ENCODE measurements at regions not wholly inside any gene's neighbourhood (a gene's known extent, or its start where the extent isn't known, plus 50 kb on each side); places are given as distances from the start of the nearest gene placed in this dataset.
"Not testable (repeated sequence)": the region's sequence is repeated elsewhere in the genome, so short reads cannot be mapped to it uniquely, and the experiment has no call there.

DNA sequence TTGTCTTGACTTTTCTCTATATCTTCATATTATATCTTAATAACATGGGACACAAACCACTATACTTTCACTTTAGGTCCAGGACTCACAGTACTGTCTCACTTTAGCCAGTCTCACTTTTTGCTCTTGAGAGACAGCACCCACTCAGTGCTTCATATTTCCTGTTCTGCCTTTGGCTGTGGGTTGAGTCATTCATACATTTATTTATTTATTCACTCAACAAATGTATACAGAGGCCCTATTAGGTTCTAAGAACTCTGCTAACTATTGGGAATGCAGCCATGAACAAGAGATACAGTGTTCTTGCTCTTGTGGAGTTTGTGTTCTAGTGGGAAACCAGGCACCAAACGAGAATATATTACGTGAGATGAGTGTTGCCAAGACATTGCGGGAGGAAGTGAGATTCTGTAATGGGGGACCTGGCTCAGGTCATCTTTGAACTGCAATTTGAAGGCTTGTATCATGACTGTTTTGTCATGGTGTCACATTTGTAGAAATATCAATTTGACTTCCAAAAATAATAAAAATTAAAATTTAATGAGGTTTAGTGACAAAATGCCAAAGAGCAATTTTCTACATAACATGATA, 190.1 kb downstream of the SDHAF3 start:
- no peak overlapping the region for H3K27ac Mint-ChIP-seq
- no peaks in the 10 kb centered on the region for H3K36me3 Mint-ChIP-seq
- no peak overlapping the region for H3K4me3 Mint-ChIP-seq
- no peaks in the 10 kb centered on the region for H3K9me3 Mint-ChIP-seq
- no peak for DNase-seq (ENCODE audit: extremely low spot score, unreplicated experiment)
- TF ChIP-seq, protein P1, sequence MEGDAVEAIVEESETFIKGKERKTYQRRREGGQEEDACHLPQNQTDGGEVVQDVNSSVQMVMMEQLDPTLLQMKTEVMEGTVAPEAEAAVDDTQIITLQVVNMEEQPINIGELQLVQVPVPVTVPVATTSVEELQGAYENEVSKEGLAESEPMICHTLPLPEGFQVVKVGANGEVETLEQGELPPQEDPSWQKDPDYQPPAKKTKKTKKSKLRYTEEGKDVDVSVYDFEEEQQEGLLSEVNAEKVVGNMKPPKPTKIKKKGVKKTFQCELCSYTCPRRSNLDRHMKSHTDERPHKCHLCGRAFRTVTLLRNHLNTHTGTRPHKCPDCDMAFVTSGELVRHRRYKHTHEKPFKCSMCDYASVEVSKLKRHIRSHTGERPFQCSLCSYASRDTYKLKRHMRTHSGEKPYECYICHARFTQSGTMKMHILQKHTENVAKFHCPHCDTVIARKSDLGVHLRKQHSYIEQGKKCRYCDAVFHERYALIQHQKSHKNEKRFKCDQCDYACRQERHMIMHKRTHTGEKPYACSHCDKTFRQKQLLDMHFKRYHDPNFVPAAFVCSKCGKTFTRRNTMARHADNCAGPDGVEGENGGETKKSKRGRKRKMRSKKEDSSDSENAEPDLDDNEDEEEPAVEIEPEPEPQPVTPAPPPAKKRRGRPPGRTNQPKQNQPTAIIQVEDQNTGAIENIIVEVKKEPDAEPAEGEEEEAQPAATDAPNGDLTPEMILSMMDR (conservative IDR thresholded peaks at IDR 0.05) = no peak
- peaks cover 4% of the 10 kb centered on the region for H3K27me3 Mint-ChIP-seq
- H3K4me1 Mint-ChIP-seq (ENCODE audit: unreplicated experiment) = no peaks in the 10 kb centered on the region

DNA sequence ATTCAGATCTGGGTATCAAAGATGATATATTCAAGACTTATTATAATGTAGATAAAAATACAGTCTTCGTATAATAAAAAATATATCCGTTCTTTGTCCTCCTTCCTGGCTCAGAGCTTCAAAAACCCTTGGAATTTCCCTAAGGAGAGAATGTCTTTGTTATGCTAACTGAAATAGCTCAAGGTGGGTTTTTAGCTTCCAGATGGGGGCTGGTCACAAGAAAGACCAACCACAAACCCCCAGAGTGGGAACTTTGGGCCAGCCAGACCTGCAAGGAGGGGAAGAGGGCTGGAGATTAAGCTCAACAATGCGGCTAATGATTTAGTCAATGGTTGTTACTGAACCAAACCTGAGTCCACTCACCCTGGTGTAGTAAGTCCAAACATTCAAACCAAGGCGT, 196.4 kb downstream of the SDHAF3 start:
- H3K36me3 Mint-ChIP-seq = no peaks in the 10 kb centered on the region

DNA sequence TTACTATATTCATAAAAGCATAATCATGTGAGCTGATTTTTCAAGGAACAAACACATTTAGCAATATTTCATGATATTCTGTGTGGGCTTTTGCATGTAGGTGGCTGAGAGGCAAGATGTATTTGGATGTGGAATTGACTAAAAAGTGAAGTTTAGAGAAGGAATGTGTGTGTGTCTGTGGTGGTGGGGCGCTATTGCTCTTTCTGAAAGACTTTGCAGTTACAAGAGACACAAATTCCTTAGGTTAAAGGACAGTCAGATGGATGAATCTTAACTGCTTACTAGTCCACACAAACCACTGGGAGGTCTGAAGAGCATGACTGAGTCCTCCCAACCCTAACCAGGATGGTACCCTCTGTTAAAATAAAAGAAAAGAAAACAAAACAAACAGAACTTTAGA, 200.1 kb downstream of the SDHAF3 start:
- no peaks in the 10 kb centered on the region for H3K27me3 Mint-ChIP-seq
- H3K27ac Mint-ChIP-seq = no peak overlapping the region
- H3K9me3 Mint-ChIP-seq = no peaks in the 10 kb centered on the region
- TF ChIP-seq, protein P1 (conservative IDR thresholded peaks at IDR 0.05) = no peak
- H3K4me1 Mint-ChIP-seq (ENCODE audit: unreplicated experiment) = no peaks in the 10 kb centered on the region
- no peaks in the 10 kb centered on the region for H3K36me3 Mint-ChIP-seq
- no peak overlapping the region for H3K4me3 Mint-ChIP-seq
- DNase-seq (ENCODE audit: extremely low spot score, unreplicated experiment) = no peak

More for the DNA sequence above, 196.4 kb downstream of the SDHAF3 start:
- TF ChIP-seq, protein P1 (conservative IDR thresholded peaks at IDR 0.05) = no peak
- Mint-ChIP-seq H3K4me1 (ENCODE audit: unreplicated experiment) (no peaks in the 10 kb centered on the region), H3K9me3 (no peaks in the 10 kb centered on the region), H3K27ac (no peak overlapping the region), H3K4me3 (no peak overlapping the region), H3K27me3 (no peaks in the 10 kb centered on the region)
- no peak for DNase-seq (ENCODE audit: extremely low spot score, unreplicated experiment)

- H3K9me3 Mint-ChIP-seq; H3K36me3 Mint-ChIP-seq; H3K27ac Mint-ChIP-seq; H3K4me1 Mint-ChIP-seq (ENCODE audit: unreplicated experiment); H3K4me3 Mint-ChIP-seq; H3K27me3 Mint-ChIP-seq; DNase-seq (ENCODE audit: extremely low spot score, unreplicated experiment): not testable (repeated sequence)
Observed at GRCh38 chr7:97329871-97330270, 212.4 kb downstream of the SDHAF3 start.

- DNase-seq (ENCODE audit: extremely low spot score, unreplicated experiment) = no peak
- Mint-ChIP-seq H3K27me3 (no peaks in the 10 kb centered on the region), H3K36me3 (no peaks in the 10 kb centered on the region), H3K9me3 (no peaks in the 10 kb centered on the region), H3K27ac (no peak overlapping the region), H3K4me3 (no peak overlapping the region), H3K4me1 (ENCODE audit: unreplicated experiment) (peaks cover 4% of the 10 kb centered on the region)
- TF ChIP-seq, protein P1 (conservative IDR thresholded peaks at IDR 0.05) = no peak
Observed at GRCh38 chr7:97337849-97338248, 220.4 kb downstream of the SDHAF3 start.

- no peaks in the 10 kb centered on the region for H3K27me3 Mint-ChIP-seq
- no peaks in the 10 kb centered on the region for H3K9me3 Mint-ChIP-seq
- no peak overlapping the region for H3K27ac Mint-ChIP-seq
- TF ChIP-seq, protein P1 (conservative IDR thresholded peaks at IDR 0.05) = no peak
- H3K36me3 Mint-ChIP-seq = no peaks in the 10 kb centered on the region
- DNase-seq (ENCODE audit: extremely low spot score, unreplicated experiment) = no peak
- H3K4me3 Mint-ChIP-seq = no peak overlapping the region
- H3K4me1 Mint-ChIP-seq (ENCODE audit: unreplicated experiment) = peaks cover 4% of the 10 kb centered on the region
Observed at GRCh38 chr7:97342512-97342911, 225.0 kb downstream of the SDHAF3 start.

All from type B pancreatic cell (in vitro differentiated cells).